ENCODE measurements at regions not wholly inside any gene's neighbourhood (a gene's known extent, or its start where the extent isn't known, plus 50 kb on each side); places are given as distances from the start of the nearest gene placed in this dataset.

DNA sequence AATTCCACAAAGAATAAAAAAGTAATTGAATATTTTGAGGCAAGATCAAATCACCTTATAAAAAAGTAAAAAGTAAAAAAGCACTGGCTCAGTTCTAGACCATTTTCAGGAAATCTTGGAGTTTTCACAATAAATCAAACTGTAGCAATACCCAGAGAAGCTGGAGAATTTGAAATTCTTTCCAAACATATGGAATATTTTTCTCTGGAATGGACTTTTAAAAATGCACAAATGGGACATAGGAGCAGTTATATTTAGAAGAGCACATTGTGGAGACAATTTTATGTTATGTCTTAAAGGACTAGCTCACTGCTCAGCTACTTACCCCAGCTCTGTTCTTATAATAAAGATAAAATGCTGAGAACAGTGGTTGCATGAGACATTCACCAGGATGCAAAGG, 211.9 kb upstream of the KIT start:
- TF ChIP-seq, protein P1, sequence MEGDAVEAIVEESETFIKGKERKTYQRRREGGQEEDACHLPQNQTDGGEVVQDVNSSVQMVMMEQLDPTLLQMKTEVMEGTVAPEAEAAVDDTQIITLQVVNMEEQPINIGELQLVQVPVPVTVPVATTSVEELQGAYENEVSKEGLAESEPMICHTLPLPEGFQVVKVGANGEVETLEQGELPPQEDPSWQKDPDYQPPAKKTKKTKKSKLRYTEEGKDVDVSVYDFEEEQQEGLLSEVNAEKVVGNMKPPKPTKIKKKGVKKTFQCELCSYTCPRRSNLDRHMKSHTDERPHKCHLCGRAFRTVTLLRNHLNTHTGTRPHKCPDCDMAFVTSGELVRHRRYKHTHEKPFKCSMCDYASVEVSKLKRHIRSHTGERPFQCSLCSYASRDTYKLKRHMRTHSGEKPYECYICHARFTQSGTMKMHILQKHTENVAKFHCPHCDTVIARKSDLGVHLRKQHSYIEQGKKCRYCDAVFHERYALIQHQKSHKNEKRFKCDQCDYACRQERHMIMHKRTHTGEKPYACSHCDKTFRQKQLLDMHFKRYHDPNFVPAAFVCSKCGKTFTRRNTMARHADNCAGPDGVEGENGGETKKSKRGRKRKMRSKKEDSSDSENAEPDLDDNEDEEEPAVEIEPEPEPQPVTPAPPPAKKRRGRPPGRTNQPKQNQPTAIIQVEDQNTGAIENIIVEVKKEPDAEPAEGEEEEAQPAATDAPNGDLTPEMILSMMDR (IDR thresholded peaks at IDR 0.05) = no peak
- no peak for TF ChIP-seq POLR2A (IDR thresholded peaks at IDR 0.05)
- no peak for TF ChIP-seq POLR2AphosphoS5 (IDR thresholded peaks at IDR 0.05)
- TF ChIP-seq EP300 (IDR thresholded peaks at IDR 0.05) = no peak
